ENCODE measurements at regions not wholly inside any gene's neighbourhood (a gene's known extent, or its start where the extent isn't known, plus 50 kb on each side); places are given as distances from the start of the nearest gene placed in this dataset.

- peak overlapping the region; percentile 54 for H3K4me2 ChIP-seq (replicated peaks; ENCODE audit: extremely low read depth, low read length, poor library complexity, severe bottlenecking)
- WGBS (ENCODE audit: insufficient coverage), result 3% methylated on average over 7 of the region's 8 CpGs
- H3K9me3 ChIP-seq (replicated peaks in 1 of 2; ENCODE audit: control insufficient read depth in 1 of 2, insufficient read depth in 1 of 2, low read length in 2 of 2), result no peaks in the 10 kb centered on the region
- intact Hi-C loops (cut with micrococcal nuclease), result loop anchor here (5.0 kb wide), 4 partner anchors 40 to 190 kb away; no protein-coding TSS in a partner anchor
- Mint-ChIP-seq H3K9me3 (peaks cover 0 to 1% (median 0%) of the 10 kb centered on the region in 7 donors), H3K36me3 (peaks cover 25 to 46% of the 10 kb centered on the region in 2 donors), H3K27me3 (ENCODE audit: low read depth in 3 of 3) (peaks cover 2 to 6% (median 3%) of the 10 kb centered on the region in 3 donors), H3K27ac (peak overlapping the region; percentile 95 to 99 (median 99)), H3K4me1 (peaks cover 83% of the 10 kb centered on the region), H3K4me3 (peak overlapping the region; percentile 46 to 67)
- peaks cover 0 to 8% of the 10 kb centered on the region in 2 donors for H3K36me3 ChIP-seq (replicated peaks in 1 of 2; ENCODE audit: control insufficient read depth in 1 of 2, insufficient read depth in 2 of 2, low read length in 2 of 2)
- TF ChIP-seq, protein P1, sequence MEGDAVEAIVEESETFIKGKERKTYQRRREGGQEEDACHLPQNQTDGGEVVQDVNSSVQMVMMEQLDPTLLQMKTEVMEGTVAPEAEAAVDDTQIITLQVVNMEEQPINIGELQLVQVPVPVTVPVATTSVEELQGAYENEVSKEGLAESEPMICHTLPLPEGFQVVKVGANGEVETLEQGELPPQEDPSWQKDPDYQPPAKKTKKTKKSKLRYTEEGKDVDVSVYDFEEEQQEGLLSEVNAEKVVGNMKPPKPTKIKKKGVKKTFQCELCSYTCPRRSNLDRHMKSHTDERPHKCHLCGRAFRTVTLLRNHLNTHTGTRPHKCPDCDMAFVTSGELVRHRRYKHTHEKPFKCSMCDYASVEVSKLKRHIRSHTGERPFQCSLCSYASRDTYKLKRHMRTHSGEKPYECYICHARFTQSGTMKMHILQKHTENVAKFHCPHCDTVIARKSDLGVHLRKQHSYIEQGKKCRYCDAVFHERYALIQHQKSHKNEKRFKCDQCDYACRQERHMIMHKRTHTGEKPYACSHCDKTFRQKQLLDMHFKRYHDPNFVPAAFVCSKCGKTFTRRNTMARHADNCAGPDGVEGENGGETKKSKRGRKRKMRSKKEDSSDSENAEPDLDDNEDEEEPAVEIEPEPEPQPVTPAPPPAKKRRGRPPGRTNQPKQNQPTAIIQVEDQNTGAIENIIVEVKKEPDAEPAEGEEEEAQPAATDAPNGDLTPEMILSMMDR (IDR thresholded peaks at IDR 0.05), result no peak
- H3K4me3 ChIP-seq (replicated peaks in 1 of 3; ENCODE audit: low read depth in 2 of 3, low read length in 3 of 3), result peak overlapping the region in 2 of 3 experiments; percentile 19 to 47
- H3K27ac ChIP-seq (ENCODE audit: low read depth in 1 of 2, low read length in 2 of 2), result peak overlapping the region; percentile 91 to 98
- H4K20me1 ChIP-seq (ENCODE audit: insufficient read depth, low read length), result no peaks in the 10 kb centered on the region
- H3K79me2 ChIP-seq (ENCODE audit: insufficient read depth, low read length), result no peaks in the 10 kb centered on the region
- H3K4me1 ChIP-seq (ENCODE audit: control insufficient read depth in 1 of 2, insufficient read depth in 2 of 2, low read length in 2 of 2), result peaks cover 80 to 93% of the 10 kb centered on the region in 2 donors
- peak overlapping the region; percentile 76 for H3K9ac ChIP-seq (ENCODE audit: insufficient read depth, low read length, poor library complexity, severe bottlenecking)
- H3K27me3 ChIP-seq (ENCODE audit: control insufficient read depth in 2 of 2, insufficient read depth in 2 of 2, low read length in 2 of 2), result no peaks in the 10 kb centered on the region
- no peak overlapping the region for H2AFZ ChIP-seq (ENCODE audit: insufficient read depth, low read depth, low read length, poor library complexity, severe bottlenecking)
- peak; percentile 96 to 99 (median 97) for DNase-seq
Measured at GRCh38 chr3:72082186-72082715, 297.3 kb upstream of the PROK2 start.

- Histone ChIP-seq H3K79me2 (ENCODE audit: insufficient read depth, low read length) (no peaks in the 10 kb centered on the region), H2AFZ (ENCODE audit: insufficient read depth, low read depth, low read length, poor library complexity, severe bottlenecking) (no peak overlapping the region), H3K36me3 (replicated peaks in 1 of 2; ENCODE audit: control insufficient read depth in 1 of 2, insufficient read depth in 2 of 2, low read length in 2 of 2) (peaks cover 0 to 8% of the 10 kb centered on the region in 2 donors), H4K20me1 (ENCODE audit: insufficient read depth, low read length) (no peaks in the 10 kb centered on the region), H3K4me3 (replicated peaks in 1 of 3; ENCODE audit: low read depth in 2 of 3, low read length in 3 of 3) (peak overlapping the region in 1 of 3 experiments; percentile 47), H3K4me1 (ENCODE audit: control insufficient read depth in 1 of 2, insufficient read depth in 2 of 2, low read length in 2 of 2) (peaks cover 74 to 88% of the 10 kb centered on the region in 2 donors), H3K4me2 (replicated peaks; ENCODE audit: extremely low read depth, low read length, poor library complexity, severe bottlenecking) (peak overlapping the region; percentile 54), H3K9ac (ENCODE audit: insufficient read depth, low read length, poor library complexity, severe bottlenecking) (peak overlapping the region; percentile 76), H3K9me3 (replicated peaks in 1 of 2; ENCODE audit: control insufficient read depth in 1 of 2, insufficient read depth in 1 of 2, low read length in 2 of 2) (peaks cover 0 to under 1% of the 10 kb centered on the region in 2 donors), H3K27ac (ENCODE audit: low read depth in 1 of 2, low read length in 2 of 2) (peak overlapping the region; percentile 91 to 98), H3K27me3 (ENCODE audit: control insufficient read depth in 2 of 2, insufficient read depth in 2 of 2, low read length in 2 of 2) (no peaks in the 10 kb centered on the region)
- Mint-ChIP-seq H3K27ac (peak overlapping the region; percentile 95 to 99 (median 99)), H3K4me1 (peaks cover 77% of the 10 kb centered on the region), H3K27me3 (ENCODE audit: low read depth in 3 of 3) (peaks cover 2 to 6% (median 3%) of the 10 kb centered on the region in 3 donors), H3K9me3 (peaks cover under 1 to 5% (median 3%) of the 10 kb centered on the region in 7 donors), H3K36me3 (peaks cover 23 to 44% of the 10 kb centered on the region in 2 donors), H3K4me3 (peak overlapping the region; percentile 46 to 67)
- TF ChIP-seq, protein P1 (IDR thresholded peaks at IDR 0.05), result no peak
- intact Hi-C loops (cut with micrococcal nuclease), result loop anchor here (2.0 to 5.0 kb wide), 5 partner anchors 19 to 191 kb away; no protein-coding TSS in a partner anchor
- peak in 2 of 3 donors; percentile 27 to 52 for DNase-seq
- WGBS (ENCODE audit: insufficient coverage), result 96% methylated on average over 4 of the region's 6 CpGs
Measured at GRCh38 chr3:72081471-72082185, 296.7 kb upstream of the PROK2 start.
